GM23248 (cell line): ENCODE measurements at regions not wholly inside any gene's neighbourhood (a gene's known extent, or its start where the extent isn't known, plus 50 kb on each side); places are given as distances from the start of the nearest gene placed in this dataset.

Experiments used
- EZH2 ChIP-seq: fragments of 200-600 bp; sonication (generic); IDR thresholded peaks from 2 replicates; pipeline ENCODE4 v1.6.1; 2018; ENCODE audit warnings: antibody characterized with exemption, mild to moderate bottlenecking; ENCODE audit not compliant: insufficient read depth, poor library complexity, severe bottlenecking
- EZH2phosphoT487 ChIP-seq: fragments of 200-600 bp; sonication (generic); IDR thresholded peaks from 2 replicates; pipeline ENCODE4 v1.6.1; 2018; ENCODE audit warnings: antibody characterized with exemption, moderate library complexity, mild to moderate bottlenecking, low read depth; ENCODE audit not compliant: insufficient read depth

- TF ChIP-seq EZH2 = no peak
- no peak for TF ChIP-seq EZH2phosphoT487
These were observed 457.5 kb downstream of the PDZRN4 start for GRCh38 chr12:41645624-41646023.
